Pulmonary artery endothelial cell (primary cell): ENCODE measurements at regions not wholly inside any gene's neighbourhood (a gene's known extent, or its start where the extent isn't known, plus 50 kb on each side); places are given as distances from the start of the nearest gene placed in this dataset.
A peak's percentile ranks its signal among the peaks of the same experiment; 100 is the strongest.
"Not testable (repeated sequence)": the region's sequence is repeated elsewhere in the genome, so short reads cannot be mapped to it uniquely, and the experiment has no call there.

Source experiments
- DNase-seq: peaks from one replicate; pipeline ENCODE4 v3.0.0-alpha.2; 2011; ENCODE audit warnings: low read depth, low spot score

DNA sequence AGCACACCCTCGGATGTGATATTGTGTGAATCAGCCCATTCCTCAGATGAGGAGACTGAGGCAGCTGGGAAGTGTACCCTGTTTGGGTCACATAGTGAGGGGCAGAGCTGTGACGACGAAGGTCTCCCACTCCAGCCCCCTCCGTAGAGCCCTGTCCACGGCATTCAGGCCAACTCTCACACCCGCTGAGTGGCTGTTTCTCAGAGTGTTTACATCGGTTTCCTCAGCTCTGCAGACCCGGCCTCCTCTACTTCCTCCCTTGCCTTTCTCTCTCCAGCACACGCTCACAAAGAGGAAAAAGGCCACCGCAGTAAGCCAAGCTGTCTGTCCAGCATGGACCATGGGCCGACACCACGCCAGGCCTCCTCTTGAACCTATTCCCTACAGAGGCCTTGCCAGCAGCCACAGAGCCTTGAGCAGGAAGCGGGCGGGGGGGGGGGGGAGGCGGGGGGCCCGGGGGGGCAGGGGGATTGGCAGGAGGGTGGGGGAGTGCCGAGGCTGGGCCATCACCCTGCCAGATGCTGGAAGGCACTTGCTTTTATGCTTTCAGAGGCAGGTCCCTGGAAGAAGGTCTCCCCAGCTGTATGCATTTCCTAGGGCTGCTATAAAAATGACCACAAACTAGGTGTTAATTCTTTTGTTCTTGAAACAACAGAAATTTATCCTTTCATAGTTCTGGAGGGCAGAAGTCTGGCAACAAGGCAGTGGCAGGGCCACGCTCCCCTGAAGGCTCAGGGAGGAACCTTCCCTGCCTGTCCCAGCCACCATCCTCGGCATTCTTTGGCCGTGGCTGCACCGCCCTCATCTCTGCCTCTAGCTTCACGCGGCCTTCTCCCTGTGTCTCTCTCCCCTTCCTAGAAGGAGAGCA is 178.4 kb downstream of the PSMG1 start:
- DNase-seq, result no peak

DNA sequence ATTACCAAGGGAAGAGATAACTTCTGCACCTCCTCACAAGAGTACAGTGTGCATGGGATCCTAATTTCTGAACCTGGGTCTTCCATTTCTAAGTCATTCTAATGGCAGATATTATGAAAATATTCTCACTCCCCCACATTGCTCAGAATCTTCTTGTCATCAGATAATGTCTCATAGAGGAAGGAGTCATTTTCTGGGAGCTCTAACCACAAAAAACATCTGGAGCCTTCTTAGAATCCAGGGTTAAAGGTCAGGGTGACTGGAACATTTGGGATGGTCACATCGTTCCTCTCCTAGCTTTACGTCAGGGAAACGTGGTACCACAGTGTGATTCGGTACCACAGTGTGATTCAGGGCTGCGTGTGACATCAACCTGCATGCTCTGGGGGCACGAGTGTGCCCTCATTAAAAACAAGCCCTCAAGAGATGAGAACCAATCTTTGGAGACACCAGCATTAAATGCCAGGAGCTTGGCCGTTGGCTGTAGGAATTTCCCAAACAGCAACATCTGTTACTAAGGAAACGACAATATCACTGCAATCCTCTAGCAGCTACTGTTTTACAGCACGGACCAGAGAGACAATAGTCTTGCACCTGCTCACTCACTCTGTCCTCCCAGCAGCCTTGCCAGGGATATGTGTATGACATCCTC is 179.1 kb downstream of the PSMG1 start:
- peak; percentile 66 for DNase-seq

DNA sequence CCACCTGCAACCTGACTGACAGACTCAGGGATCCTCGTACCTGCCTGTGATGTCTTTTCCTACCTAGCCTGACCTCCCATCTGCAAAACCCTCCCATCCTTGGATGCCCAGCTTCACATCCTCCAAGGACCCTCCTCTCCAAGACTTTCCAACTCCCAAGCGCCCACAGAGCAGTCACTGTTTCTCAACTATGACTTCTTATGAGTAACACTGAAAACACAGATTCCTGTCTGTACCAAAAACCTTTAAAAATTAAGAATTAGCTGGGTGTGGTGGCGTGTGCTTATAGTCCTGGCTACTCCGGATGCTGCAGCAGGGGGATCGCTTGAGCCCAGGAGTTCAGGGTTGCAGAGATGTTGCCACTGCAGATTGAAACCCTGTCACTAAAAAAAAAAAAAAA is 181.9 kb downstream of the PSMG1 start:
- DNase-seq, result no peak

DNA sequence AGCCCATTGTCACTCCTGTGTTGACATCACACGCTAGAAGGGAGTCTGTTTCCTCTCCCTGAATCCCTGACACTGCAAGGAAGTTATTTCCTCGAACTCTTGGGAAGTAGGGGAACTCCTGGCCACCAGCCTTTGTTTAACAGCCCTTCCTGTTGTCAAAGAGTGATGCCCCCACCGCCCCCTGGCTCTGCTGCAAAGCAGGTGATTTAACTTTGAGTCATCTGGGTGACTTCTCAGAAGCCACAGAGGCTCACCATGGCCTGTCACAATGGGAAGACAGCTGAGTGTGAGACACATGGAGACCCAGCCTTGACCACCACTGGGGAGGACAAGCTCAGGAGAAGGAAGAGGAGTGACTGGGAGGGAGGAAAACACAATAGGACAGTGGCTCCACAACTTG is 182.8 kb downstream of the PSMG1 start:
- no peak for DNase-seq

DNA sequence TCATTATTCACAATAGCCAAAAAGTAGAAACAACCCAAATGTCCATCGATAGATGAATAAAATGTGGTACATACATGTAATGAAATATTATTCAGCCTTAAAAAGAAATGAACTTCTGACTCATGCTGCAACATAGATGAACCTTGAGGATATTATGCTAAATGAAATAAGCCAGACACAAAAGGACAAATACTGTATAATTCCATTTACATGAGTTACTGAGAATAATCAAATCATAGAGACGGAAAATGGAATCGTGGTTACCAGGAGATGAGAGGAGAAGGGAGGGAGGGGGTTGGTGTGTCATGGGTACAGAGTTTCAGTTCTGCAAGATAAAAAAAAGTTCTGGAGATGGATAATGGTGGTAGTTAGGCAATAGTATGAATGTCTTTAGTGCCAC is 184.1 kb downstream of the PSMG1 start:
- DNase-seq, result no peak

DNA sequence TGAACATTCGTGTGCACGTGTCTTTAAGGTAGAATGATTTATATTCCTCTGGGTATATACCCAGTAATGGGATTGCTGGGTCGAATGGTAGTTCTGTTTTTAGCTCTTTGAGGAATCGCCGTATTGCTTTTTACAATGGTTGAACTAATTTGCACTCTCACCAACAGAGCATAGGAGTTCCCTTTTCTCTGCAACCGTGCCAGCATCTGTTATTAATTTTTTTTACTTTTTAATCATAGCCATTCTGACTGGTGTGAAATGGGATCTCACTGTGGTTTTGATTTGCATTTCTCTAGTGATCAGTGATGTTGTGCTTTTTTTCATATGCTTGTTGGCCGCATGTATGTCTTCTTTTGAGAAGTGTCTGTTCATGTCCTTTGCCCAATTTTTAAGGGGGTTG is 185.0 kb downstream of the PSMG1 start:
- DNase-seq, result not testable (repeated sequence)

DNA sequence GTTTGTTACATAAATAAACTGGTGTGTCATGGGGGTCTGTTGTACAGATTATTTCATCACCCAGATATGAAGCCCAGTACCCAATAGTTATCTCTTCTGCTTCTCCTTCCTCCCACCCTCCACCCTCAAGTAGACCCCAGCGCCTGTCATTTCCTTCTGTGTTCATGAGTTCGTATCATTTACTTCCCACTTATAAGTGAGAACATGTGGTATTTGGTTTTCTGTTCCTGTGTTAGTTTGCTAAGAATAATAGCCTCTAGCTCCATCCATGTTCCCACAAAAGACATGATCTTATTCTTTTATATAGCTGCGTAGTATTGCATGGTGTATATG is 185.4 kb downstream of the PSMG1 start:
- DNase-seq, result not testable (repeated sequence)

DNA sequence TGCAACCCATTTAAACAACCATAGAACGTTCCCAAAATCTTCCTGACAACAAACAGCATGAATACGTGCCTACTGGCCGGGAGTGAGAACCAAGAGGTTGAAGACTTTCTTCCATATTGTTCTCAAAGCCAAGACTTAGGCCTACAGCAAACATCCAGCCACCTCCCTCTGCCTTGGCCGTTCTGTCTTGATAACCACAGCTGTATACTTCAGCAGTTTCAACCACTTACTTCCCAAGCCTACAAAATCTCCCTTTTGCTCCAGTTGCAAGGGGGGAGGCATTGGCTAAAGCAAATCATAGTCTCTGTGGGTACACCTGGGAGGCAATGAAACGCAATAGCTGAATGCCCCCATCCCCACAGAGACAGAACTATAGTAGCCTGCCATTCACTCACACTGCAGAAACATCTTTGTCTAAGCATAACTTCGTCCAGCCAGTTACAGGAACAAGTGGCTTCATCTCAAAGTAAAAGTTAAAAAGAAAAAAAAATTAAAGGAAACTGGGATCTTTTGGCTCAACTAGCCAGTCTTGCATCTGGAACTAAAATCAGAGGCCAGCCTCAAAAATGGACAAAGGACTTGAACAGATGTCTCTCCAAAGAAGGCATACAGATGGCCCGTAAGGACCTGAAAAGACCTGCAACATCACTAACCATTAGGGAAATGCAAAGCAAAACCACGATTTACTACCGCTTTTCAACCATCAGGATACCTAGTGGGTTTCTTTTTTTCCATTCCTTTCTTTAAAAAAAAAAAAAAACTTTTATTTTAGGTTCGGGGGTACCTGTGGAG is 186.0 kb downstream of the PSMG1 start:
- no peak for DNase-seq

DNA sequence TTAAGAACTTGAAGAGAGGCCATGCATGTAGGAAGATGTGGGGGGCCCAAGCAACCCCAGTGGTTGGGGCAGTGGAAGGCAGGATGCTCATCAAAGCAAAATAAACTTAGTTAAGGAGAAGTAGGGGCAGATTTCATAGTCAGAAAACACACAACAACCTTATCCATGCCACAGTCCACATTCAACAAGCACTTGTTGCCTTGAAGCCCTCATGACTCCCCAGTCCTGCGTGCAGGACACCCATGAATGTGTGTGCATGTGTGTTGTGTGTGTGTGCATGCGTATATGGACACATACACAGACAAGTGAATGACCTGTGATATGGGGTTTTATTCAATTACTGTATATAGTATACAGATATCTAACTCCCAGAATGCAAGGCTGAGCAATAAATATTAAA is 186.9 kb downstream of the PSMG1 start:
- DNase-seq, result no peak

DNA sequence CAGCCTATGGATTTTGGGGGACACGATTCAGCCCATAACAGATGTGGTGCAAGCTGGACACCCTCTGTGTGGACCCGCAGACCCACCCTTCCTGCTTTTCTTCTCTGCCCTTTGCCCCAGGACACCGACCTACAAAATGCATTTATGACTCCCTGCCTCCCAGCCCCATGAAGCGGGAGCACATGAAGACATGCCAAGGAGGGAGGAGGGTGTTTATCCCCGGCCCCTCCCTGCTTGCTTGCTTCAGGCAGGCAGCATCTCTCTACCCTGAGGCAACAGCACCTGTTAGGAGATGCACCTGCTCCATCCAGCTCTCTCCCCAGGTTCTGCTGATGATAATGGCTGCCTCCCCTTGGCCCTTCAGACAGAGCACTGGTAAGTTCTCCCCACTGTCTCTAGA is 187.5 kb downstream of the PSMG1 start:
- DNase-seq, result no peak

DNA sequence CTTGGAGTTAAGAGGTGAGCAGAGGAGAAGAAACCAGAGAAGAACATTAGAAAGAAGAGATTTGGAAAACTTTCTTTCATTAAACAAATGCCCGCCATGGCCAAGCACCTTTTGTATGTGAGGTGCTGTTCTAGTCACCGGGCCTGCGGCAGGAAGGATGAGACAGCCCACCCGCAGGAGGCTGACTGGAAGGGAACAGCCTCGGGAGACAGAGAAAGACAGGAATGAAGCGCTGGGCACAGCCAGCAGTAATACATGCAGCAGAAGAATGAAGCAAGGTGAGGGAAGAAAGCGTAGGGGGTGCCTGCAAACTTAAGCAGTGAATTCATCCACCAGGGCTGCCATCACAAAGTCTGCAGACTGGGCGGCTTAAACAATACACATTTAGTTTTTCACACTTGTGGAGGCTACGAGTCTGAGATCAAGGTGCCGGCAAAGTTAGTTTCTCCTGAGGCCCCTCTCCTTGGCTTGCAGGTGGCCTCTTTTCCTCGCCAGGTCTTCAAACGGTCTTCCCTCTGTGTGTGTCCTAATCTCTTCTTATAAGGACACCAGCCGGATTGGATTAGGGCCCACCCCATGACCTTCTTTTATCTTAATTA is 188.1 kb downstream of the PSMG1 start:
- no peak for DNase-seq

DNA sequence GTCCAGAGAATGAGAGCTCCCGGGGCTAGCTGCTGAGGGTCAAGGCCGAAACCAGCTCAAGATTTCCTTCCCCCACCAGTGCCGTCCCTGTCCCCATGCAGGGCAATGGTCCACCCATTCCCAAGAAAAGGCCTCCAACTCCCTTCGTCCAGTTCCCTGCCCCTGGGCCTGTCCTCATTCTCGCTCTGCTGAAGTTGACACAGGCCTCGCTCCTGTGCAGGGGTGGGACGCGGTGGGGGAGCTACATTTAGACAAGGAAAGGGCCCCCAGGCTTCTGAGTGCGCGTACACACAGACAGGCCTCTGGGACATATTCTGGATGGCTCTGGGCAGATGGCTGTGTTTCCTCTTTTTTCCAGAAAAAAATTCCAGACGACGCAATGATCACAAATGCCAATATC is 188.3 kb downstream of the ETS2 start:
- DNase-seq, result no peak

DNA sequence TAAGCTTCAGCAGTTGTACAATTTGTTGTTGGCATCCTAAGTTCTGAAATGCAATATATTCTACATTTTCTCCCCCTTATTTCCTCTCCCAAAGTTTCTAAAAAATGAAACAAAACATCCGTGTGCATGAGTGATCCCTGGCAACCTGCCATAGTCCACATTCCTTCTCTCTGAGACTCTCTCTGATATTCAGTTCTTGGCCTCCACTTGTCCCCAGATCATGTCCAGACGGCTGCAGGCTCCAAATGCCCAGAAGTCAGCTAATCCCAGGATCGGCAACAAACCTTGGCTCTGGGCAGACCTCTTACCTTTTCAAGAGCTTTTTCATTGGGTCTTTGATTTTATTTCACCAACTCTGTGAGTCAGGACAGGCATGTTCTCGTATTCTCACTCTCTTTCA is 187.8 kb downstream of the ETS2 start:
- DNase-seq, result peak; percentile 87

DNA sequence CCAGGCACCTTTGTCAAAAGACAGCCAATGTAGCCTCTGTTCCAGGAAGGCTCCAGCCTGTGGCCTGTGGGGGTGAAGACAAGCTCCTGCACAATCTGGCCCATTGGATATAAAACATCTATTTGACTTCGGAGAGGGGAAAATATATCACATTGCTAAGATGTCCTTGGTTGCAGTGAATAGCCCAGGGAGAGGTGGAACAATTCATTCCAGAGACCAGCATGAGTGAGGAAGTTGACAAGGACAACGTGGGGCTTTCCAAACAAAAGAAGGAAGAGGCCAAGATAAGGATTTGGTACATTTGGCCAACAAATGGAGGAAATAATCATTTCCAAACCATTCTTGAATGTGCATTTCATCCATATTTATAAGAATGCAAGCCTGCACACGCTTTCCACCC is 187.0 kb downstream of the ETS2 start:
- peak; percentile 84 for DNase-seq

DNA sequence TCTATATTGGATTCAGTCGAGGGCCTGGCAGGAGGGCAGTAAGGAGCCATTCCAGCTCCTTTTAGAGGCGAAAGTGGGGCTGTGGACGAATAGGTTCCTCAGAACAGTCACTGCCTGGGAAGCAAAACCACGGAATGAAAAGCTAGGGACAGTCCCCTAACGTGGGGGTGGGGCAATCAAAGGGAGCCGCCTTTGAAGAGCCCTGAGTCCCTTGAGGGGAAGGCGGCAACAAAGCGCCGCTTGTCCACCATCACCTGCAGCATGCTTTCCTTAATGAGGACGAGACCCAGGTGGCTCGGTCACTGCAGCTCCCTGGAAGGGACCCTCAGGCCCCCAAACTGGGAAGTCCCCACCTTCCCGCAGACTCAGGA is 184.7 kb downstream of the ETS2 start:
- no peak for DNase-seq

DNA sequence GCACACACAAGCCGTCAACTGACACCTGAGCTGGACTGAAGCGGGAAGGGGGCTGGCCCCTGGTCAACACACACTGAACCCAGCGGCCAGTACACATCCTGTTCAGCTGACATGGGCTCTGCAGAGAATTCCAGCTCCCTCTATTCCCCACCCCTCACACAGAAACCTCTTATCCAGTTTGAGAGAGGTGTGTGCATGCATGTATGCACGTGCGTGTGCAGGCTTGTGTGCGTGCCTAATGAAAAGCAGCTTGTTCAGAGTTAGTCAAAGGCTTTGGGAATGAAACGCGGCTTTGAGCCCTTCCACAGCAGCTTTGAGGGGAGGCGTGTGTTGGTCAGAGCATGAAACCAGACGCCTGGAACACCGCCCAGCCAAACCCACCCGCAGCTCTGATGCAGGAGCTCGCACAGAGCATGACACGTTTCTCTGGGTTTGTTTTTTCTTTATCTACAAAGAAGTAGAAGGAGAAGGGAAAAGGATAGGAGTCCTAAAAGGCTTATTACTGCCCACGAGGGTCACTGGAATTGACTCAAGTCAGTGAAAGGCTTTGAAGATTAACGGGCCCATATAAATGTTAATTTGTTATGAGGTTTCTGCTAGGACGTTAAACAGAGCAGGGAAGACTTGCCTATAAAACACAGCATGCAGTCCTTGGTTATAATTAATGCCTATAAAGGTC is 184.2 kb downstream of the ETS2 start:
- no peak for DNase-seq

DNA sequence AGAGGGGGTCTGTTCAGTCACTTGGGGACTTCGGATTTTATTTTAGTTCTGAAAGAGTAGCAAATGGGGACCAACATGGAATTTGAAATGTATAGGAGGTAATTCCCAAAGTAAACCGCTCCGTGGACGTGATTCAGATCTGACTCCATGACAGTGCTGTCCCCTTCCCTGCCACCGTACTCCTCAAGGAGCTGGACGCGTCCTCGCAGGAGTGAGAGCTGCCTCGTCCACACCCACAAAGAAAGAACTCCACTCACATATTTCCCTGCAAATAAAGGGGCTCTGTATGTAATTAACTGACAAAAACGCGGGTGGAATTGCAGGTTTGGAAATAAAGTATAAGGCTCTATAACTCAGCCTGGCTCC is 183.6 kb downstream of the ETS2 start:
- DNase-seq, result no peak

DNA sequence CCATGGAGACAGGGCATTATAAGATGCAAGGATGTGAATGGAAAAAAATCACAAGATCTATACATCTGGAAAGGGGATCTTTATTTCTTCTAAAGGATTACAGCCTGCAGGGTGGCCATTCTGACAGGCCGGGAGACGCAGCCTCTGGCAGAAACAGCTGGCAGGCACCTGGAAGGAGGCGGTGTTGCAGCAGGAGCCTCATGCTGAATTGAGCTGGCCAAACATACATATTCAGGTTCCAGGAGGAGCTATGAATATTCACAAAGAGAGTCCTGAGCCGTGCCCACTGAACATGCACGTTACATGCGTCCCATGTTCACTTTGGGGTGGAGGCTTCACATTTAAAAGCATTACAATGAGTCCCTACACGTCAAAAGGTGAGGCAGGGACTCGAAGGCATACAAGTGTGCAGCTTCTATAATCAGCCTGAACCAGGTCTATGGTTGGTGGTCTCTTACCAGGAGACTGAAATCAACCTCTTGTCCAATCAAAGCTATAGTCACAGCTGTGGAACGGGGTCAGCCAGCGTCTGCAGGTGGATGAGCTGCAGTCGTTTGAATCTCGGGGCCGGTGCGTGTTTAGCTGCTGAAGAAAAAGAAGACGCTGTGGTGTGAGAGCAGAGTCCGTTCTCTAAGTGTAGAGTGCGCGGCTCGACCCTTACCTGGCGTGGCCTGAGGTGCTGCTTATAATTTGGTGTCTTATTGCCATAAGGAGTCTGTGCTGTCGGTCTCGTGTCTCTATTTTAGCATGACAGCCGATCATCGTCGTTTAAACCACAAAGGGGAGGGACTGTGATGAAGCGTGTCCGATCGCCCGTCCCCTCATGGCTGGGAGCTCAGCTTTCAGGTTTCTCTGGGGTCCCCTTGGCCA is 183.0 kb downstream of the ETS2 start:
- no peak for DNase-seq

DNA sequence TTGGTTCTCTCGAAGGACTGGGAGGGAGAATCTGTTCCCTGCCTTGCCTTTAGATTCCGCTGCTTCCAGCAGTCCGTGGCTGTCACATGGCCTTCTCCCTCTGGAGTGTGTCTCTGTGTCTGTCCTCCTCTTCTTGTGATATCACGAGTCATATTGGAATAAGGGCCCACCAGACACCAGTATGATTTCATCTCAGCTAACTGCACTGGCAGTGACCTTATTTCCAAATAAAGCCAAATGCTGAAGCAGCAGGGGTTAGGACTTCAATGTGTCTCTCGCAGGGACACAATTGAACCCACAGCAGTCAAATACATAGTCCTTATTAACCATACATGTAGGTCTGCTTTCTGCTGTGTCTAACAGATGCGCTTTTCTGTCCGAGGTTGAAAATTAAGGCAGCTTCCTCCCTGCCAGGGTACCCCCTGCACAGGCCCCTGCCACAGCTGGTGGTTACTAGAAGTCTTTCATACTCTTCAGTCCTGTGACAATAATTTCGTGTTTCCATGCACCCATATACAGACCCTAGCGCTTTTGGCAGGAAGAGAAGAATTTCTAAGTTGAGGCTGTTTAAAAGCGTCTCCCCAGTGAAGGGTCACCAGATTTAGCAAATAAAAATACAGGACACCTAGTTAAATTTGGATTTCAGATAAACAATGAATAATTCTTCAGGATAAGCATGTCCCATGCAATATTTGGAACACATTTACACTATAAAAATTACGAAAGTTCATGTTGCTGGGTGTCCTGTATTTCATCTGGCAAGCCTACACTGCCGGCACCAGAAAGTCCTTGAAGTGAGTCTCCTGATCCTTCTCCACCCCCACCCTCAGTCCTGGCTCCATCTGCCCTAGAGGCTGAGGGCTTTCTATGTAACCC is 182.1 kb downstream of the ETS2 start:
- no peak for DNase-seq
